Neural progenitor cell (in vitro differentiated cells): ENCODE measurements at regions not wholly inside any gene's neighbourhood (a gene's known extent, or its start where the extent isn't known, plus 50 kb on each side); places are given as distances from the start of the nearest gene placed in this dataset.

ENCODE experiments used
- CTCF ChIP-seq: fragments of 200-600 bp; sonication (generic); IDR thresholded peaks from 2 replicates; pipeline ENCODE4 v1.5.1; 2017; ENCODE audit warnings: antibody characterized with exemption, mild to moderate bottlenecking
- EZH2 ChIP-seq: fragments of 200-600 bp; sonication (generic); IDR thresholded peaks from 2 replicates; pipeline ENCODE4 v1.6.1; 2017; ENCODE audit warnings: antibody characterized with exemption, mild to moderate bottlenecking, moderate library complexity
- EZH2phosphoT487 ChIP-seq: fragments of 200-600 bp; sonication (generic); IDR thresholded peaks from 2 replicates; pipeline ENCODE4 v1.6.1; 2017; ENCODE audit warnings: antibody characterized with exemption

- no peak for TF ChIP-seq CTCF
- no peak for TF ChIP-seq EZH2
- TF ChIP-seq EZH2phosphoT487 = no peak
These were observed 126.1 kb downstream of the C1orf94 start for GRCh38 chr1:34302798-34303197.
